ENCODE measurements at regions not wholly inside any gene's neighbourhood (a gene's known extent, or its start where the extent isn't known, plus 50 kb on each side); places are given as distances from the start of the nearest gene placed in this dataset.

- DNase-seq (ENCODE audit: insufficient read length, low spot score), result no peak
Observed at GRCh38 chr3:59150039-59150438, 100.2 kb upstream of the CFAP20DC start.

GRCh38 chr3:59149166-59149565, 99.3 kb upstream of the CFAP20DC start:
- TF ChIP-seq POLR2AphosphoS5 (IDR thresholded peaks at IDR 0.05; ENCODE audit: low read depth, low read length), result no peak
- TF ChIP-seq POU2F2 (IDR thresholded peaks at IDR 0.05; ENCODE audit: low read depth, low read length), result no peak
- TF ChIP-seq SPI1 (IDR thresholded peaks at IDR 0.05; ENCODE audit: low read depth, low read length), result no peak
- no peak for TF ChIP-seq PAX5 (IDR thresholded peaks at IDR 0.05; ENCODE audit: insufficient read depth, low read length, severe bottlenecking)
- TF ChIP-seq POLR2A (IDR thresholded peaks at IDR 0.05; ENCODE audit: low read depth, low read length), result no peak
- no peak for TF ChIP-seq TAF1 (IDR thresholded peaks at IDR 0.05; ENCODE audit: low read depth, low read length)
- no peak for FAIRE-seq

More at GRCh38 chr3:59150039-59150438, 100.2 kb upstream of the CFAP20DC start:
- no peak for TF ChIP-seq POLR2A (IDR thresholded peaks at IDR 0.05; ENCODE audit: low read depth, low read length)
- TF ChIP-seq TAF1 (IDR thresholded peaks at IDR 0.05; ENCODE audit: low read depth, low read length), result no peak
- FAIRE-seq, result no peak

DNA sequence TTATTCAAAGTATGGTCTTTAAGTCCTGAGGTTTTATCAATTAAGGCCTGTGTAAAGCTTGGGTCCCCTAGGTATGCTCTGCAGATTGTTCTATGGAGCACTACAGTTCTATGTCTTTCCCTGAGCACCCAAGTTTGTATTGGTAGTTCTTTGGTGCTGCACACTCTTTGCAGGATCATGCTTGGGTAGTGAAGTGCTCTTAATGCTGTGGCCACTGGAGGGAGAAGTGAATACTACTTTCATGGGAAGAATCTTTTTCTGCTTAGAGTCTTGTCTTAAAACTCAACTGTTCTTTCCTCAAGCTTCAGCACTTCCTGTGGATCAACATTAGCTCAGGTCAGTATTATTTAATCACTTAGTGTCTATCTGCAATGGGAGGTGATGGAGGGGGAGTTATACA, 93.6 kb upstream of the CFAP20DC start:
- DNase-seq (ENCODE audit: insufficient read length, low spot score) (no peak), FAIRE-seq (no peak)
- no peak for TF ChIP-seq POU2F2 (IDR thresholded peaks at IDR 0.05; ENCODE audit: low read depth, low read length)
- TF ChIP-seq SPI1 (IDR thresholded peaks at IDR 0.05; ENCODE audit: low read depth, low read length), result no peak
- TF ChIP-seq POLR2A (IDR thresholded peaks at IDR 0.05; ENCODE audit: low read depth, low read length), result no peak
- TF ChIP-seq TAF1 (IDR thresholded peaks at IDR 0.05; ENCODE audit: low read depth, low read length), result no peak
- TF ChIP-seq POLR2AphosphoS5 (IDR thresholded peaks at IDR 0.05; ENCODE audit: low read depth, low read length), result no peak
- no peak for TF ChIP-seq PAX5 (IDR thresholded peaks at IDR 0.05; ENCODE audit: insufficient read depth, low read length, severe bottlenecking)

More at GRCh38 chr3:59149166-59149565, 99.3 kb upstream of the CFAP20DC start:
- no peak for DNase-seq (ENCODE audit: insufficient read length, low spot score)

GRCh38 chr3:59142556-59142955, 92.7 kb upstream of the CFAP20DC start:
- FAIRE-seq (no peak), DNase-seq (ENCODE audit: insufficient read length, low spot score) (no peak)
- no peak for TF ChIP-seq POLR2AphosphoS5 (IDR thresholded peaks at IDR 0.05; ENCODE audit: low read depth, low read length)
- TF ChIP-seq PAX5 (IDR thresholded peaks at IDR 0.05; ENCODE audit: insufficient read depth, low read length, severe bottlenecking), result no peak
- TF ChIP-seq POU2F2 (IDR thresholded peaks at IDR 0.05; ENCODE audit: low read depth, low read length), result no peak
- TF ChIP-seq SPI1 (IDR thresholded peaks at IDR 0.05; ENCODE audit: low read depth, low read length), result no peak
- no peak for TF ChIP-seq TAF1 (IDR thresholded peaks at IDR 0.05; ENCODE audit: low read depth, low read length)
- TF ChIP-seq POLR2A (IDR thresholded peaks at IDR 0.05; ENCODE audit: low read depth, low read length), result no peak

- TF ChIP-seq POLR2AphosphoS5 (IDR thresholded peaks at IDR 0.05; ENCODE audit: low read depth, low read length) (no peak), POU2F2 (IDR thresholded peaks at IDR 0.05; ENCODE audit: low read depth, low read length) (no peak), PAX5 (IDR thresholded peaks at IDR 0.05; ENCODE audit: insufficient read depth, low read length, severe bottlenecking) (no peak), TAF1 (IDR thresholded peaks at IDR 0.05; ENCODE audit: low read depth, low read length) (no peak), SPI1 (IDR thresholded peaks at IDR 0.05; ENCODE audit: low read depth, low read length) (no peak)
- FAIRE-seq, result no peak
- no peak for DNase-seq (ENCODE audit: insufficient read length, low spot score)
Observed at GRCh38 chr3:59138966-59139365, 89.1 kb upstream of the CFAP20DC start.

GRCh38 chr3:59137415-59137814, 87.6 kb upstream of the CFAP20DC start:
- TF ChIP-seq POLR2AphosphoS5 (IDR thresholded peaks at IDR 0.05; ENCODE audit: low read depth, low read length), result no peak
- TF ChIP-seq PAX5 (IDR thresholded peaks at IDR 0.05; ENCODE audit: insufficient read depth, low read length, severe bottlenecking), result no peak
- no peak for TF ChIP-seq POLR2A (IDR thresholded peaks at IDR 0.05; ENCODE audit: low read depth, low read length)
- TF ChIP-seq SPI1 (IDR thresholded peaks at IDR 0.05; ENCODE audit: low read depth, low read length), result no peak
- no peak for TF ChIP-seq POU2F2 (IDR thresholded peaks at IDR 0.05; ENCODE audit: low read depth, low read length)
- no peak for TF ChIP-seq TAF1 (IDR thresholded peaks at IDR 0.05; ENCODE audit: low read depth, low read length)
- FAIRE-seq (no peak), DNase-seq (ENCODE audit: insufficient read length, low spot score) (no peak)

DNA sequence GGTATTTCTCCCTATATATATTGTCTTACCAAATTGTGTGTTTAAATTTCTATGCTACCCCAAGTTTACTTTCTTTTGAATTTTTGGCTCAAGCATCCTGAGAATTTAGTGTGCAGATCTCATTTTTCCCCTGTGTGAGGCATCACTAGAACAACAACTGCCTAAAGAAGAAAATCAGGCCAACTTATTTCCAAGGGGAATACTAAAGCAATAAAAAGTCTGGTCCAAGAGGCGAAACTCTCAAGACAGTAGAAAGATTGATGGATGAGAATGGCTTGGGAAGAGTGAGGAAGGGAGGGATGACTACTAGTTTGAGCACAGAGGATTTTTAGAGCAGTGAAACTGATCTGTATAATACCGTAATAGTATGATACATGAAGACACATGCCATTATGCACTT, 86.3 kb upstream of the CFAP20DC start:
- DNase-seq (ENCODE audit: insufficient read length, low spot score) (no peak), FAIRE-seq (no peak)
- TF ChIP-seq POU2F2 (IDR thresholded peaks at IDR 0.05; ENCODE audit: low read depth, low read length), result no peak
- TF ChIP-seq POLR2AphosphoS5 (IDR thresholded peaks at IDR 0.05; ENCODE audit: low read depth, low read length), result no peak
- no peak for TF ChIP-seq SPI1 (IDR thresholded peaks at IDR 0.05; ENCODE audit: low read depth, low read length)
- TF ChIP-seq POLR2A (IDR thresholded peaks at IDR 0.05; ENCODE audit: low read depth, low read length), result no peak
- no peak for TF ChIP-seq TAF1 (IDR thresholded peaks at IDR 0.05; ENCODE audit: low read depth, low read length)
- TF ChIP-seq PAX5 (IDR thresholded peaks at IDR 0.05; ENCODE audit: insufficient read depth, low read length, severe bottlenecking), result no peak

DNA sequence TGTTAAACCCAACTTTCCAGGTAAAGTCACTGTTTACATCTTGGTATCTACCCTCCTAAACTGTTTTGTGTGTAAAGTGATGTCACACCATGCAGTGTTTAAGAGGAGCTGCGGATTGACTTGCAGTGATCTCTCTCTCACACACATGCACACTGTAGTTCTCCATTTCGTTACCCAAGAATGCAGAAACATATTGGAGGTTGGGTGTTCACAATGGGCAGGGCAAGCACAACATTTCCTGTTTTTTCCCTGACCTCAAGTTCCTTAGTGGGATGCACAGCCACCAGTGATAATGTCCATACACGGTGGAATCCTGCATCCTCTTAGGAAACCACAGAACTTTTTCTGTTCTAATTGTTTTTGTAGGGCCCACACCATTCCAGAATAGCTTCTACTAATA, 85.3 kb upstream of the CFAP20DC start:
- no peak for TF ChIP-seq POLR2A (IDR thresholded peaks at IDR 0.05; ENCODE audit: low read depth, low read length)
- TF ChIP-seq TAF1 (IDR thresholded peaks at IDR 0.05; ENCODE audit: low read depth, low read length), result no peak
- DNase-seq (ENCODE audit: insufficient read length, low spot score) (no peak), FAIRE-seq (no peak)

DNA sequence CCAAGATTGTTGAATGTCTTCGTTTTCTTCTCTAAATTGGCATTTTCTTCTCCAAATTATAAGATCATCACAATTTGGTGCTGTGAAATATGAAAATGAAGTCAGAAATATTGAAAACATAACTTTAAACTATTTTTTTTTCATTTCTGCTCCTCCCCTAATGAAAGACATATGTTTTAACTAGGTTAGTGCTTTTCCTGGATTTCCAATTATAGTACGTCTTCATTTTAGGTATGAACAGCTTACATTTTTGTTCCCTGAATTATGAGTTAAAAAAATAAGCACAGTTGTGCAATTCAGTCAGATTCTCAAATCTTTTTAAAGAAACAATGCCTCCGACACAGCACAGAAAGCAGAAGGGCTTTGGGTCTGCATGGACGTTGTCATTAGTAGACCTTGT, 83.5 kb upstream of the CFAP20DC start:
- DNase-seq (ENCODE audit: insufficient read length, low spot score) (no peak), FAIRE-seq (no peak)
- no peak for TF ChIP-seq SPI1 (IDR thresholded peaks at IDR 0.05; ENCODE audit: low read depth, low read length)
- no peak for TF ChIP-seq POU2F2 (IDR thresholded peaks at IDR 0.05; ENCODE audit: low read depth, low read length)
- TF ChIP-seq TAF1 (IDR thresholded peaks at IDR 0.05; ENCODE audit: low read depth, low read length), result no peak
- no peak for TF ChIP-seq PAX5 (IDR thresholded peaks at IDR 0.05; ENCODE audit: insufficient read depth, low read length, severe bottlenecking)
- no peak for TF ChIP-seq POLR2AphosphoS5 (IDR thresholded peaks at IDR 0.05; ENCODE audit: low read depth, low read length)
- no peak for TF ChIP-seq POLR2A (IDR thresholded peaks at IDR 0.05; ENCODE audit: low read depth, low read length)

DNA sequence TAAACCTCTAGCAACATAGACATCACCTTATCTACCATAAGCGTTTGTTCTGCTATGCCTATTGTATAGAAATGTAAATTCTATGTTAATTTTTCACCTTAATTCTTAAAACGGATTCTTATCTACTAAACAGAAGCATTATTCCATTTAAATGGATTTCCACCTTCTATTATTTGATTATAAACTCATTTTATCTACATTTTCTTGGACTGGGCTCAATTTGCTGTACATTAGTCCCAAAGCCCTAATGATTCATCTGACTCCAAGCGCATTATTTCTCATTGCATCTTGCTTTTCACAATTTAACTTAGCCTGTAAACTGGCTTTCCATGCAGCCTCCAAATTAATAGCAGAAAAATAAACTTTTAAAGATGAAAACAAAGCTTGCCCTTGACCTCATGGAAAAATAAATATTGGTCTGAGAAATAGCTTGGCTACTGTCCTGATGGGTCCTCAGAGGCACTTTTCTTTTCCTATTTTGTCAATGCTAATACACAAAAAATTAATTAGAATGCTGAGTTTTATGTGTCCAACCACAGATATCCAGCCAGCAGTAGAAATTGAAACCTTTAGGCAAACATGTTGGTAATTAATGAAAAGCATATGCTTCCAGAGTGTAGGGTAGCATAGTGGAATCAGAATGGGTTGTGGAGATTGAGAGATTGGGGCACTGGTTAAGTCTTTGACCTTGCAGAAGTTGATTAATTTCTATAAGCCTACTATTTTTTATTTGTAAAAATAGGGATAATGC, 81.4 kb upstream of the CFAP20DC start:
- FAIRE-seq (no peak), DNase-seq (ENCODE audit: insufficient read length, low spot score) (no peak)
- TF ChIP-seq PAX5 (IDR thresholded peaks at IDR 0.05; ENCODE audit: insufficient read depth, low read length, severe bottlenecking), result no peak
- no peak for TF ChIP-seq POLR2AphosphoS5 (IDR thresholded peaks at IDR 0.05; ENCODE audit: low read depth, low read length)
- no peak for TF ChIP-seq SPI1 (IDR thresholded peaks at IDR 0.05; ENCODE audit: low read depth, low read length)
- no peak for TF ChIP-seq TAF1 (IDR thresholded peaks at IDR 0.05; ENCODE audit: low read depth, low read length)
- TF ChIP-seq POLR2A (IDR thresholded peaks at IDR 0.05; ENCODE audit: low read depth, low read length), result no peak
- TF ChIP-seq POU2F2 (IDR thresholded peaks at IDR 0.05; ENCODE audit: low read depth, low read length), result no peak

Data from GM12891 (cell line).